ENCODE measurements at regions not wholly inside any gene's neighbourhood (a gene's known extent, or its start where the extent isn't known, plus 50 kb on each side); places are given as distances from the start of the nearest gene placed in this dataset.
A peak's percentile ranks its signal among the peaks of the same experiment; 100 is the strongest.

DNA sequence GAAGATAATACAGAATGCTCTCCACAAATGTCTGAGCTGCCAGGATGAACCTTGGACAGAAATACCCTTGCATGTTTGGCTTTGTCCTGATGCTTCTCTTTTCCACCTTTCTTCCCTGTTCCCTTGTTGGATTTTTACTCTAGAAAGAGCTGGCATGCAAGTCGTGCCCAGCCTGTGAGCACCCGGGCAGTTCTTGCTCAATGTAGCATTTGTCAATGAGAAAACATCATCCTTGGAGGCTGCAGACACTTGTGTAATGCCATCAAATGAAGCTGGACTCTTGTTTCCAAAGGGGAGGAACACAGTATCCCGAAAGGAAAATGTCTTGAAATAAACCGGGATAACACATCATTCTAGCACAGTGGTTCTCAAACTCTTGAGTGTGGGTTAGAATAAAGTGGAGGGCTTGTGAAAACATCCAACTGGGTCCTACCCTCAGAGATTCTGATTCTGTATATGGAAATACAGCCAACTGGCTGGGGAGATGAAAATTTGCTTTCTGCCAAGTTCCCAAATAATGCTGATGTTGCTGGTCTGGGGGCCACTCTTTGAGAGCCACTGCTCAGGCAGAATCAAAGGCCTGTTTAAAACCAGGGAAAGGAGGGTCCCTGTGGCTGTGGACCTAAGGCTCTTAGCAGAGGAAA, 237.2 kb downstream of the SPATA18 start:
- no peak for DNase-seq

DNA sequence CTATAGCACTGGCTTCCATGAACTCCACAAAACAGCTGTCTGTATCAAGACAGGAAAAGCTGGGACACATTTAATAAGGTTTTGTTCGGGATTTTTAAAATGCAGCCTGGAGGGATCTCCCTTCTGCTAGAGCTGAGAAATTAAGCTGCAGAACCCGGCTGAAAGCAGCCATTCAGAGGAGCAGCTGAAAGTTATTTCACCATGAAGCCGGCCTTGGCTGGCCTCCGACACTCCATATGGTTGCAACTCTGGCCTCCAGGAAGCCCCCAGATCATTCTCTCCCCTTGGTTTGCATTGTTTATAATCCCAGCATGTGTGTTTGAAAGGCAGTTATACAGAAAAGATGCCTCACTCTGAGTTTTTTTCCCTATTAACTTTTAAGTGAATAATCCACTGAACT, 239.4 kb downstream of the SPATA18 start:
- peak; percentile 85 for DNase-seq

DNA sequence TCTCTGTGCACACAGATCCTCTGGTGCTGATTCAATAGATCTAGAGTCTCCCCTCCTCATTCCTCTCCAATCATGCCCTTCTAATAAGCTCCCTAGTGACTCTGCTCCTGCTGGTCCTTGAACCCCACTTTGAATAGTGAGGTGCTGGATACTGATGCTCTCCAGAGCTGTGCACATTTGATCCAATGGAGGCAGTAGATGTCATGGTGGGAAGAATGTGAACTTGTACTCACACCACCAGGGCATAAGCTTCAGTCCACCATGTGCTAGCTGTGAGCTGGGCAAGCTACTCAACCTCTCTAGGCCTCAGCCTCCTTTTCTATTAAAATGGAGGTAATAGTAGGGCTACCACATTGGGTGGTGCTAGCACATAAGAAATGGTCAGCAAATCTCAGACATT, 241.1 kb downstream of the SPATA18 start:
- no peak for DNase-seq

- no peak for DNase-seq
Measured at GRCh38 chr4:52296341-52296740, 245.2 kb downstream of the SPATA18 start.

DNA sequence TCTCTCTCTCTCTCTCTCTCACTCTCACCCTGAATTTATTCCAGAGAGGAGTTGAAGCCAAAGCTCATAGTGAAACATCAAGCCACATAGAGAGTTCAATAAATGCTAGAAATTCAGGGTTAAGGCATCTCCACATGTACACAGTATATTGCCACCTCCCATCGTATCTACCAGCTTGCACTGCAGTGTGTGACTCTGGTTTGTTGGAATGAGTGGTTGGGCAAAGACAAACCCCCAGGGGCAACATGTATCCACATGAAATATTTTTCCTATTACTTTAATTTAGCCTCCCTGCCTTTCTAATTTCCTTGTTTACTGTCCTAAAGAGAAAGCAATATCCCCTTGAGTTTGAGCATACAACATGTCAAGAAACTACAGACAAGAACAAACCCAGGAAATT, 247.3 kb downstream of the SPATA18 start:
- DNase-seq, result no peak

DNA sequence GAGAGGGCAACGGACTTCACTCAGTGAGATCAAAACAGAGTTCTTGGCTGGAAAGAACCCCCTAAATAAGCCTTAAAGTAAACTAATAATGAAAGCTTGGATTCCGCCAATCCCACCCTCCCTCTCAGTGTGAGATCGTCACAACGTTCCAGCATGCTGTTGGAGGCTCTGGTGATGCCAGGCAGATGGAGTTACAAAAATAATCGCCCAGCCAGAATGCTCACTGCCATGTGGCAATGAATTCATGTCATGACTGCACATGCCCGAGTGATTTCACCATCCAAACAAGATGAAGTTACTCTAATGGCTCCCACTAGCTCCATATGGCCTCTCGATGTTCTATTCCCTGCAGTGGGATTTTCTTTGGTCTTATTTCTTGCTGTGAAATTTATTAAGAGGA, 248.0 kb downstream of the SPATA18 start:
- DNase-seq, result peak; percentile 37

GRCh38 chr4:52311464-52312125, 260.5 kb downstream of the SPATA18 start:
- DNase-seq, result no peak

DNA sequence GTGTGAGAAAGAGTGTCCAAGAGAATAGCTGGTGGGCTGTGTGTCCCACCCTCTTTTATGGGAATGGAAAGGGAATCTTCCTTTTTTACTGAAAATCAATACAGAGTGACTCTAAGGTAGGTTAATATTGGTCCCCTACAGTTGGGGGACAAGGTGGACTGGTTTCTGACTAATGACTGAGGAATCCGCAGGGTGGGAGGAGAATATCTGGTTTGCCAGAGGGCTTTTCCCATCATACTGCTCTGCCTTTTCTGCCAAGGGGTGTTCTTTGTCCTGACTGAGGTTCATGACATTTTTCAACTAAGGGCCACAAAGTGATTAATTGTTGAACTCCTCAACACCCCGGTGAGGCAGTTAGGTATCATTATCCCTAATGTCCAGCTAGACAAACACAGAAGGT, 261.6 kb downstream of the SPATA18 start:
- no peak for DNase-seq

- DNase-seq, result no peak
Measured at GRCh38 chr4:52317361-52317879, 266.3 kb downstream of the SPATA18 start.

DNA sequence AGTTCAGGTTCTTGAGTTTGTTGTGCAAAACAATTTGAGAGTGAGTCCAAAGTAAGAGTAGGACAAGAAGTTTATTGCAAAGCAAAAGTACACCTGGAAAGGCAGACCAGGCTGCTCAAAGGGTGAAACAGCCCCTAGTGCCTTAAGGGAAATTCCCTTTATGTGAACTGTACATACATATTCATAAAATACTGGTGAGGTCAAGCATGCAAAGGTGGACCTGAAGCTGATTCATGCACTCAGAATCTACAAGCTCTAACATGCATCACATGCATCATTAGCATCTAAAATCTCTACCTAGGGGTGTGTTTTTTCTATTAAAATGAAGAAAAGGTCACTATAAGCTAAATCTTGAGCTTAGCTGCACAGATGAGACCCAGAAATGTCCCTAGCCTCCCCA, 266.9 kb downstream of the SPATA18 start:
- DNase-seq, result no peak

GRCh38 chr4:52329894-52330293, 278.8 kb downstream of the SPATA18 start:
- DNase-seq, result no peak

DNA sequence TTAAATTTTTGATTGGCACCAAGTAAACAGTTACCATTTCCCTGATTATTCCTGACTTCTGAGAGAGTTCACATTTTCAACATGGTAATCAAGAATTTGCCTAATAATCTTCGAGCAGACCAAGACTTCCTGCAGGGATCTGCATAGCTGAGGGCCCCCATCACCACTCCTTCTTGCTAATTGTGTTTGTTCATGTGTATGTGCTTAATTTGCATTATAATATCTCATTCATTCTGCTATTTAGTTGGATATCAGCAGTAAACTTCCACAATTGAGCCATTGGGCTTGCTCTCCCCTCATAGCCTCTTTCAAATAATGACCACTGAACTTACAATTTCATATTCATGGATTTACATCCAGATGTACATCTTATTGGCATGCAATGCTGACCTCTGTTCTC, 292.5 kb downstream of the SPATA18 start:
- DNase-seq, result no peak

- no peak for DNase-seq
Measured at GRCh38 chr4:52350926-52351325, 299.8 kb downstream of the SPATA18 start.

GRCh38 chr4:52358366-52358765, 300.7 kb downstream of the USP46 start:
- DNase-seq, result peak; percentile 77

GRCh38 chr4:52358883-52359321, 300.2 kb downstream of the USP46 start:
- DNase-seq, result peak; percentile 56

GRCh38 chr4:52366191-52366590, 292.9 kb downstream of the USP46 start:
- DNase-seq, result no peak

DNA sequence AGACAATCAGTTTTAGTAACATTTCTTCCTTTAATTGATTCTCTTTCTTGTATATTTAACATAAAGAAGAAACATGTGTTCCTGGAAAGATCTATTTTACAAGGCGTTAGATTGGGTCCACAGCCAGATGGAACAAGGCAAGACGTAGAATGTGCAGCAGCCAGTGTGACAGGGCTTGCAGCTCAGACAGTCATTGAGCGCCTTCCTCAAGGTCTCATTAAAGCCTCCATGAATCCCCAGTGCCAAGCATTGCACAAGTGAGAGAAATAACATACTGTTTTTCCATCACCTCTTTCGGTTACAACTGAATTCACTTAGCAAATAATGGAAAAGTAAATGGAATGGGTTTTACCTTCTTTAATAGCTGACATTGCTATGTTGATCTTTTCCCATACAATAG, 292.5 kb downstream of the USP46 start:
- DNase-seq, result peak; percentile 77

- peak; percentile 59 for DNase-seq
Measured at GRCh38 chr4:52367282-52367830, 291.7 kb downstream of the USP46 start.

DNA sequence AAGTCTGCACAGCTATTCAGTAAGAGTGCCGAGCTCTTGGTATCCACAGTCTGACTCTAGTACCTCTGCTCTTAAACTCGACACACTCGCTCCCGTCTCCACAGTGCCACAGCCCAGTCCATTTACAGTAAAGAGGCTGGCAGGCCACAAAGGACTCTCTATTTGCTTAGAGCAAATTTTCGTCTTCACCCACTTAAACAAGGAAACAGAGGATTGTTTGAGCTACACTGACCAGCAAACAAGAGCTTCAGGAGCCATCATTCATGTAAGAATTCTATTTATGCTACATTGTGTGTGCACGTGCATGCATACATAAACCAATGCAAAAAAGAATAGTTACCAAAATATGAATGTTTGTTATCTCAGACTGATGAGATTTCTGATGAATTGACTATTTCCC, 290.2 kb downstream of the USP46 start:
- no peak for DNase-seq

- DNase-seq, result no peak
Measured at GRCh38 chr4:52369649-52370048, 289.5 kb downstream of the USP46 start.

DNA sequence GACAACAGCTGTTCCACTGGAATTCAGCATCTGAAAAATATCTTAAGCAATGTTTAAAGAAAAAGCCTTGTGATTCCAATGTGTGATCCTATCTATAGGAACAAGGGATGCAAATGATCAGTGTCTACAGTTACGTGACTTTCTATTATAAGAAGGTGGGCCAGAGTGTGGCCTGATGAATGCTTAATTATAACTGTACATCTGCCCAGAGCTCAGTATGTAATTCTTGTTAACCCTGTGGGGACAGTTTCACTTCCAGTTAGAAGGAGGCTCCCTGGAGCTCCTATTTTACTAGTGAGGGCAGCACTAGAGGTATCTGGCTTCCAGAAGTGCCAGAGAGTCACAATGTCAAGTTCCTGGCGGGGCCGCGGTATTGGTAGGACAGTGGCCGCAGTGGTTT, 288.5 kb downstream of the USP46 start:
- no peak for DNase-seq

- DNase-seq, result no peak
Measured at GRCh38 chr4:52371841-52372240, 287.3 kb downstream of the USP46 start.

GRCh38 chr4:52372269-52372668, 286.8 kb downstream of the USP46 start:
- no peak for DNase-seq

- DNase-seq, result no peak
Measured at GRCh38 chr4:52372747-52373146, 286.4 kb downstream of the USP46 start.

Data from right hindlimb (tissue), 1 donor.